GM23338 (cell line): ENCODE measurements at regions not wholly inside any gene's neighbourhood (a gene's known extent, or its start where the extent isn't known, plus 50 kb on each side); places are given as distances from the start of the nearest gene placed in this dataset.

Experiments
- ATAC-seq: fragments of 200-7000 bp; cut with Tn5 transposase; 3 replicates; pipeline ENCODE4 v1.9.1; 2020
- DNase-seq: peaks from one replicate; pipeline ENCODE4 v3.0.0-alpha.2; 2015; ENCODE audit warnings: low spot score
- H2AFZ ChIP-seq: fragments of 200-600 bp; sonication (generic); 2 replicates; pipeline ENCODE4 v1.8.0; 2016; ENCODE audit warnings: antibody characterized with exemption, mild to moderate bottlenecking, moderate library complexity
- H3F3A ChIP-seq: fragments of 200-600 bp; sonication (generic); replicated peaks from 2 replicates; pipeline ENCODE4 v1.8.0; 2017; ENCODE audit warnings: antibody characterized with exemption, mixed run types, low read depth
- H3K27ac ChIP-seq: fragments of 200-600 bp; sonication (generic); 2 replicates; pipeline ENCODE4 v1.6.1; 2016; ENCODE audit warnings: low read depth
- H3K27me3 ChIP-seq: fragments of 200-600 bp; sonication (generic); 2 replicates; pipeline ENCODE4 v1.8.0; 2016; ENCODE audit warnings: mild to moderate bottlenecking, mixed run types, moderate library complexity; ENCODE audit not compliant: insufficient read depth
- H3K36me3 ChIP-seq: fragments of 200-600 bp; sonication (generic); 2 replicates; pipeline ENCODE4 v1.8.0; 2016; ENCODE audit warnings: mild to moderate bottlenecking; ENCODE audit not compliant: insufficient read depth
- H3K4me1 ChIP-seq: fragments of 200-600 bp; sonication (generic); 2 replicates; pipeline ENCODE4 v1.8.0; 2016; ENCODE audit warnings: mild to moderate bottlenecking, moderate library complexity; ENCODE audit not compliant: insufficient read depth
- H3K4me2 ChIP-seq: fragments of 200-600 bp; sonication (generic); 2 replicates; pipeline ENCODE4 v1.7.1; 2017; ENCODE audit warnings: mixed run types
- H3K4me3 ChIP-seq: fragments of 200-600 bp; sonication (generic); 2 replicates; pipeline ENCODE4 v1.6.1; 2016; ENCODE audit warnings: mixed run types
- H3K79me2 ChIP-seq: fragments of 200-600 bp; sonication (generic); replicated peaks from 2 replicates; pipeline ENCODE4 v1.8.0; 2017; ENCODE audit warnings: mild to moderate bottlenecking; ENCODE audit not compliant: insufficient read depth
- H3K9me2 ChIP-seq: fragments of 200-600 bp; sonication (generic); 2 replicates; pipeline ENCODE4 v1.8.0; 2017; ENCODE audit not compliant: insufficient read depth
- H4K20me1 ChIP-seq: fragments of 200-600 bp; sonication (generic); replicated peaks from 2 replicates; pipeline ENCODE4 v1.8.0; 2017; ENCODE audit warnings: mild to moderate bottlenecking; ENCODE audit not compliant: insufficient read depth
- H3K27ac Mint-ChIP-seq: 2 replicates; pipeline ENCODE4 v1.8.0; 2020; ENCODE audit warnings: inconsistent platforms, mild to moderate bottlenecking, moderate library complexity, mixed read lengths
- H3K27me3 Mint-ChIP-seq: 3 replicates; pipeline ENCODE4 v1.8.0; 2022; ENCODE audit warnings: low read depth, mild to moderate bottlenecking, moderate library complexity, mixed read lengths, inconsistent platforms; ENCODE audit not compliant: insufficient read depth, poor library complexity
- H3K36me3 Mint-ChIP-seq: 3 replicates; pipeline ENCODE4 v1.8.0; 2021; ENCODE audit warnings: low read depth, mild to moderate bottlenecking, inconsistent platforms, moderate library complexity, mixed read lengths
- H3K4me1 Mint-ChIP-seq: 3 replicates; pipeline ENCODE4 v1.8.0; 2020; ENCODE audit warnings: mild to moderate bottlenecking, inconsistent platforms, mixed read lengths
- H3K4me3 Mint-ChIP-seq: 3 replicates; pipeline ENCODE4 v1.8.0; 2021; ENCODE audit warnings: moderate library complexity, mild to moderate bottlenecking, inconsistent platforms, mixed read lengths
- H3K9me3 Mint-ChIP-seq: 3 replicates; pipeline ENCODE4 v1.8.0; 2020; ENCODE audit warnings: moderate library complexity, mild to moderate bottlenecking, inconsistent platforms, mixed read lengths
- CREB1 ChIP-seq: fragments of 250-450 bp; sonication (Bioruptor Pico); IDR thresholded peaks from 2 replicates; pipeline ENCODE4 v1.5.0; 2020; ENCODE audit warnings: low read depth, mild to moderate bottlenecking, moderate library complexity
- CTCF ChIP-seq, 2 experiments: fragments of 200-600 bp in 1 of 2; sonication (generic) in 1 of 2; conservative IDR thresholded peaks; 2 replicates each; pipeline versions ENCODE4 v1.5.1 to v1.6.1; 2016 to 2017; ENCODE audit warnings: antibody characterized with exemption in 2 of 2, low read depth in 2 of 2, mild to moderate bottlenecking in 2 of 2, moderate library complexity in 1 of 2
- EZH2 ChIP-seq: fragments of 200-600 bp; sonication (generic); IDR thresholded peaks from one replicate; pipeline ENCODE4 v1.8.0; 2017; ENCODE audit warnings: antibody characterized with exemption, mild to moderate bottlenecking, low read depth; ENCODE audit not compliant: unreplicated experiment
- EZH2phosphoT487 ChIP-seq: fragments of 200-600 bp; sonication (generic); IDR thresholded peaks from one replicate; pipeline ENCODE4 v1.8.1; 2018; ENCODE audit warnings: antibody characterized with exemption; ENCODE audit not compliant: unreplicated experiment
- JUNB ChIP-seq: IDR thresholded peaks from one replicate; pipeline ENCODE4 v1.6.1; 2016; ENCODE audit warnings: antibody characterized with exemption; ENCODE audit not compliant: unreplicated experiment
- NANOG ChIP-seq: IDR thresholded peaks from 2 replicates; pipeline ENCODE4 v1.6.1; 2016; ENCODE audit warnings: antibody characterized with exemption, borderline replicate concordance
- POLR2AphosphoS5 ChIP-seq: IDR thresholded peaks from 2 replicates; pipeline ENCODE4 v1.6.1; 2016; ENCODE audit warnings: antibody characterized with exemption, low read depth
- REST ChIP-seq: IDR thresholded peaks from one replicate; pipeline ENCODE4 v1.6.1; 2018; ENCODE audit warnings: antibody characterized with exemption; ENCODE audit not compliant: unreplicated experiment
- STAT1 ChIP-seq: IDR thresholded peaks from one replicate; pipeline ENCODE4 v1.6.1; 2016; ENCODE audit warnings: antibody characterized with exemption; ENCODE audit not compliant: unreplicated experiment
- ZNF114 ChIP-seq: fragments of 250-450 bp; sonication (Bioruptor Pico); IDR thresholded peaks from 2 replicates; pipeline ENCODE4 v1.5.0; 2020; ENCODE audit warnings: mild to moderate bottlenecking, moderate library complexity
- ZNF331 ChIP-seq: fragments of 250-450 bp; sonication (Bioruptor Pico); IDR thresholded peaks from 2 replicates; pipeline ENCODE4 v1.5.0; 2020; ENCODE audit warnings: low read depth, mild to moderate bottlenecking, moderate library complexity
- ZNF462 ChIP-seq: fragments of 250-450 bp; sonication (Bioruptor Pico); IDR thresholded peaks from 2 replicates; pipeline ENCODE4 v1.5.0; 2020; ENCODE audit warnings: mild to moderate bottlenecking, moderate library complexity
- TF ChIP-seq, protein P1 (sequence below): IDR thresholded peaks from 2 replicates; pipeline ENCODE4 v1.6.1; 2016; ENCODE audit warnings: antibody characterized with exemption

DNA sequence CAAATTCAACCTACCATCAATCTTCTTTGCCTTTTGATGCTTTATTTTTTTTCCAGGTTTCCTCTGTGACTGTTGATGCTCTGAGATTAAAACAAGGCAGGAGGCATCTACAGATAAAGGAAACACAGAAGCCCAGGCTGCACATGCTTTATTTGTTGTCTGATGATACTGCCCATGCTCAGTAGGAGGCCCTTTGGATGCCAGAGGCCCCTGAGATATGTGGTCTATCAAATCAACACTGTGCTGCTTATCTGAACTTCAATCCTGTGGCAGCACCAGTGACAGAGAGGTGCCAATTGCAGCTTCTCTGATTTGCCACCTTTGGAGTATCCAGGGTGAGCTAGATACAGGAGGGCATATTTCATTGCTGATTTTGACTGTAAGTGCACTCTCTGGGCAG is 571.3 kb upstream of the TBX3 start:
- no peaks in the 10 kb centered on the region for H3K79me2 ChIP-seq
- no peaks in the 10 kb centered on the region for H4K20me1 ChIP-seq
- no peaks in the 10 kb centered on the region for H3K4me1 ChIP-seq
- H3K4me3 ChIP-seq: no peak overlapping the region
- Mint-ChIP-seq H3K36me3 (no peaks in the 10 kb centered on the region; the same call in 2 of the 3 replicates), H3K9me3 (no peaks in the 10 kb centered on the region), H3K27ac (no peak overlapping the region), H3K4me1 (peaks cover 9% of the 10 kb centered on the region; the same call in 2 of the 3 replicates), H3K4me3 (no peak overlapping the region), H3K27me3 (peaks cover 5% of the 10 kb centered on the region)
- H3K9me2 ChIP-seq: peaks cover 6% of the 10 kb centered on the region; the same call in 1 of the 2 replicates
- no peak for DNase-seq
- no peaks in the 10 kb centered on the region for H3F3A ChIP-seq
- H3K27ac ChIP-seq: no peak overlapping the region
- H2AFZ ChIP-seq: no peak overlapping the region
- H3K4me2 ChIP-seq: no peak overlapping the region
- no peak for TF ChIP-seq NANOG
- TF ChIP-seq ZNF462 (CRISPR knock-in tag): no peak
- no peak for TF ChIP-seq JUNB
- no peak for TF ChIP-seq CREB1 (CRISPR knock-in tag)
- TF ChIP-seq ZNF114: no peak
- no peak for TF ChIP-seq POLR2AphosphoS5
- no peak for TF ChIP-seq ZNF331 (CRISPR knock-in tag)
- TF ChIP-seq STAT1: no peak
- no peak for TF ChIP-seq REST
- TF ChIP-seq EZH2: no peak
- TF ChIP-seq EZH2phosphoT487: no peak
- no peak for TF ChIP-seq CTCF (conservative IDR thresholded peaks at IDR 0.05; ENCODE audit: low read depth in 2 of 2)
- TF ChIP-seq, protein P1, sequence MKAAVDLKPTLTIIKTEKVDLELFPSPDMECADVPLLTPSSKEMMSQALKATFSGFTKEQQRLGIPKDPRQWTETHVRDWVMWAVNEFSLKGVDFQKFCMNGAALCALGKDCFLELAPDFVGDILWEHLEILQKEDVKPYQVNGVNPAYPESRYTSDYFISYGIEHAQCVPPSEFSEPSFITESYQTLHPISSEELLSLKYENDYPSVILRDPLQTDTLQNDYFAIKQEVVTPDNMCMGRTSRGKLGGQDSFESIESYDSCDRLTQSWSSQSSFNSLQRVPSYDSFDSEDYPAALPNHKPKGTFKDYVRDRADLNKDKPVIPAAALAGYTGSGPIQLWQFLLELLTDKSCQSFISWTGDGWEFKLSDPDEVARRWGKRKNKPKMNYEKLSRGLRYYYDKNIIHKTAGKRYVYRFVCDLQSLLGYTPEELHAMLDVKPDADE: no peak
- no peaks in the 10 kb centered on the region for H3K27me3 ChIP-seq
- H3K36me3 ChIP-seq: no peaks in the 10 kb centered on the region; the same call in 1 of the 2 replicates
- no peak for ATAC-seq
